PC-3 (cell line): ENCODE measurements at regions not wholly inside any gene's neighbourhood (a gene's known extent, or its start where the extent isn't known, plus 50 kb on each side); places are given as distances from the start of the nearest gene placed in this dataset.

Source experiments
- CTCF ChIP-seq: fragments of 300-600 bp; sonication (generic); conservative IDR thresholded peaks from 2 replicates; pipeline ENCODE4 v1.5.1; 2017; ENCODE audit warnings: antibody characterized with exemption, low read depth, mild to moderate bottlenecking, low read length
- EZH2 ChIP-seq: fragments of 300-600 bp; sonication (generic); IDR thresholded peaks from one replicate; pipeline ENCODE4 v1.6.1; 2017; ENCODE audit warnings: antibody characterized with exemption, mild to moderate bottlenecking, low read length; ENCODE audit not compliant: unreplicated experiment
- EZH2phosphoT487 ChIP-seq: fragments of 300-600 bp; sonication (generic); IDR thresholded peaks from 2 replicates; pipeline ENCODE4 v1.6.1; 2018; ENCODE audit warnings: mild to moderate bottlenecking, antibody characterized with exemption, low read length, borderline replicate concordance

DNA sequence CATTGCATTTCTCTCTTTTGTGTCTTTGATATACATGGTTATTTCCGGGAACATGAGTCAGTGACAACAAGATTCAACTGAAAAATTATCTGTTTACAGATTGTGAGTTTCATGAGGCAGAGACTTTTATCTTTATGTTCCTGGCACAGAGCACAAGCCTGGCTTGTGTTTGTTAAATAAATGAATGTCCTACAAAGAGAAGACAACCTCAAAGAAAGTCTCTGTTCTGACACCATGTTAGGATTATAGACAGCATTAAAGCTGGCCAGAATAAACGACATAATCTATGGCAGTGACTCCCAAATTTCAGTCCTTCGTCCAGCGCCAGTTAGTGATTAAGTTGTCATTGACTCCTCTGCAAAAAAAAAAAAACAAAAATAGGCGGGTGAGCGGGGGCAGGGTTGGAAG lies 97.4 kb upstream of the DNAJC10 start:
- TF ChIP-seq CTCF (no peak), EZH2 (no peak), EZH2phosphoT487 (no peak)
